ENCODE measurements at regions not wholly inside any gene's neighbourhood (a gene's known extent, or its start where the extent isn't known, plus 50 kb on each side); places are given as distances from the start of the nearest gene placed in this dataset.

GRCh38 chr10:111439034-111439842, 362.4 kb downstream of the ADRA2A start:
- TF ChIP-seq, protein P1, sequence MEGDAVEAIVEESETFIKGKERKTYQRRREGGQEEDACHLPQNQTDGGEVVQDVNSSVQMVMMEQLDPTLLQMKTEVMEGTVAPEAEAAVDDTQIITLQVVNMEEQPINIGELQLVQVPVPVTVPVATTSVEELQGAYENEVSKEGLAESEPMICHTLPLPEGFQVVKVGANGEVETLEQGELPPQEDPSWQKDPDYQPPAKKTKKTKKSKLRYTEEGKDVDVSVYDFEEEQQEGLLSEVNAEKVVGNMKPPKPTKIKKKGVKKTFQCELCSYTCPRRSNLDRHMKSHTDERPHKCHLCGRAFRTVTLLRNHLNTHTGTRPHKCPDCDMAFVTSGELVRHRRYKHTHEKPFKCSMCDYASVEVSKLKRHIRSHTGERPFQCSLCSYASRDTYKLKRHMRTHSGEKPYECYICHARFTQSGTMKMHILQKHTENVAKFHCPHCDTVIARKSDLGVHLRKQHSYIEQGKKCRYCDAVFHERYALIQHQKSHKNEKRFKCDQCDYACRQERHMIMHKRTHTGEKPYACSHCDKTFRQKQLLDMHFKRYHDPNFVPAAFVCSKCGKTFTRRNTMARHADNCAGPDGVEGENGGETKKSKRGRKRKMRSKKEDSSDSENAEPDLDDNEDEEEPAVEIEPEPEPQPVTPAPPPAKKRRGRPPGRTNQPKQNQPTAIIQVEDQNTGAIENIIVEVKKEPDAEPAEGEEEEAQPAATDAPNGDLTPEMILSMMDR (conservative IDR thresholded peaks at IDR 0.05), result no peak
- no peak for TF ChIP-seq EZH2 (IDR thresholded peaks at IDR 0.05; ENCODE audit: low read depth)
